ENCODE measurements at regions not wholly inside any gene's neighbourhood (a gene's known extent, or its start where the extent isn't known, plus 50 kb on each side); places are given as distances from the start of the nearest gene placed in this dataset.
"Not testable (repeated sequence)": the region's sequence is repeated elsewhere in the genome, so short reads cannot be mapped to it uniquely, and the experiment has no call there.

GRCh38 chr7:83814480-83814879, 165.5 kb upstream of the SEMA3E start (continued):
- no peak for TF ChIP-seq RFX5 (IDR thresholded peaks at IDR 0.05; ENCODE audit: borderline replicate concordance, low read depth, low read length)
- TF ChIP-seq SIRT6 (IDR thresholded peaks at IDR 0.05; ENCODE audit: low read length) = no peak
- TF ChIP-seq RXRA (IDR thresholded peaks at IDR 0.05; ENCODE audit: insufficient read depth, low read depth, low read length) = no peak
- no peak for TF ChIP-seq SRF (IDR thresholded peaks at IDR 0.05; ENCODE audit: low read depth, low read length)
- TF ChIP-seq SP4 (IDR thresholded peaks at IDR 0.05; ENCODE audit: low read length) = no peak

DNA sequence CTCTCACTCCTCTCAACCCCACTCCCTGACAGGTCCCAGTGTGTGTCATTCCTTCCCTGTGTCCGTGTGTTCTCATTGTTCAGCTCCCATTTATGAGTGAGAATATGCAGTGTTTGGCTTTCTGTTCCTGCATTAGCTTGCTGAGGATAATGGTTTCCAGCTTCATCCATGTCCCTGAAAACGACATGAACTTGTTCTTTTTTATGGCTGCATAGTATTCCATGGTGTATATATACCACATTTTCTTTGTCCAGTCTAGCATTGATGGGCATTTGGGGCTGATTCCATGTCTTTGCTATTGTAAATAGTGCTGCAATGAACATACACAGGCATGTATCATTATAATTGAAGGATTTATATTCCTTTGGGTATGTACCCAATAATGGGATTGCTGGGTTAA, 163.6 kb upstream of the SEMA3E start:
- POLR2A ChIA-PET (ENCODE audit: partially characterized antibody); FAIRE-seq; H4K5ac ChIP-seq (ENCODE audit: insufficient read length, low read depth, low read length); H3K14ac ChIP-seq (ENCODE audit: insufficient read length); H2BK15ac ChIP-seq (ENCODE audit: low read length); CTCF ChIA-PET (ENCODE audit: partially characterized antibody); H3K23ac ChIP-seq (ENCODE audit: insufficient read length); H3K9ac ChIP-seq (replicated peaks in 1 of 4; ENCODE audit: extremely low read depth in 1 of 4, low read depth in 3 of 4, low read length in 3 of 4); H4K20me1 ChIP-seq (replicated peaks in 1 of 2; ENCODE audit: control insufficient read depth in 1 of 2, insufficient read depth in 2 of 2, low read length in 2 of 2); H3K27me3 ChIP-seq (replicated peaks in 1 of 4; ENCODE audit: control insufficient read depth in 3 of 4, extremely low read depth in 1 of 4, insufficient read depth in 3 of 4, low read length in 3 of 4); H3K79me1 ChIP-seq (ENCODE audit: low read depth, low read length); H2BK120ac ChIP-seq (replicated peaks; ENCODE audit: low read depth, low read length); H3K4me2 ChIP-seq (ENCODE audit: insufficient read depth in 1 of 2, low read depth in 2 of 2, low read length in 2 of 2); H2AFZ ChIP-seq (ENCODE audit: low read length); H2BK5ac ChIP-seq (ENCODE audit: low read depth, low read length); H3K4me3 ChIP-seq (ENCODE audit: extremely low read depth in 1 of 4, insufficient read depth in 2 of 4, low read depth in 3 of 4, low read length in 4 of 4); H3K27ac ChIP-seq (ENCODE audit: low read depth, low read length); H3K9me3 ChIP-seq (ENCODE audit: insufficient read depth in 2 of 2, low read depth in 1 of 2, low read length in 1 of 2); H4K8ac ChIP-seq (ENCODE audit: extremely low read depth, insufficient read depth, low read length); H3K4me1 ChIP-seq (replicated peaks in 1 of 4; ENCODE audit: control insufficient read depth in 3 of 4, insufficient read depth in 4 of 4, low read length in 3 of 4); H3K4ac ChIP-seq (replicated peaks; ENCODE audit: insufficient read length, low read depth, low read length); H2BK12ac ChIP-seq (ENCODE audit: low read depth, low read length); H2AK5ac ChIP-seq (ENCODE audit: low read depth, low read length); H4K91ac ChIP-seq (replicated peaks; ENCODE audit: insufficient read length, low read length); H3K23me2 ChIP-seq (ENCODE audit: low read depth, low read length); H2BK20ac ChIP-seq (ENCODE audit: low read length); H3K79me2 ChIP-seq (ENCODE audit: control insufficient read depth in 1 of 2, insufficient read depth in 2 of 2, low read length in 2 of 2); H3K56ac ChIP-seq (replicated peaks; ENCODE audit: insufficient read length, low read depth, low read length); H3K36me3 ChIP-seq (ENCODE audit: control insufficient read depth in 2 of 4, insufficient read depth in 4 of 4, low read length in 3 of 4); H3K18ac ChIP-seq (ENCODE audit: extremely low read depth, low read length); DNase-seq (ENCODE audit: low read depth in 1 of 2, low spot score in 2 of 2): not testable (repeated sequence)
- 91% methylated on average over 2 of the region's 2 CpGs; no CpG with 5 or more reads in 1 of the 2 experiments for WGBS, 2 experiments (ENCODE audit: extremely low coverage in 1 of 2, insufficient coverage in 1 of 2, insufficient read length in 1 of 2, insufficient replicate concordance in 2 of 2, low coverage in 1 of 2, low lambda C conversion rate in 2 of 2, missing lambda C conversion rate in 1 of 2)

Data from H1 (cell line).